K562 (cell line): ENCODE measurements at regions not wholly inside any gene's neighbourhood (a gene's known extent, or its start where the extent isn't known, plus 50 kb on each side); places are given as distances from the start of the nearest gene placed in this dataset.

Source experiments
- ATAC-seq: fragments of 200-7000 bp; cut with Tn5 transposase; 3 replicates; pipeline ENCODE4 v1.9.1; 2020; ENCODE audit warnings: moderate library complexity
- BruUV-seq: library from RNA; stranded (reverse); fragments of 400-500 nt; replicated peaks from 2 replicates; lab custom pipeline; 2021; lab: Mats Ljungman, UMichigan
- CTCF ChIA-PET: fragments of 300-600 bp; formaldehyde crosslinking; extraction: SDS; loops from one replicate; lab custom pipeline; 2021; ENCODE audit warnings: low intra/inter-chr PET ratio; lab: Yijun Ruan, JAX
- POLR2A ChIA-PET: fragments of 300-600, 350-650 bp; sonication (Branson Sonifier 250); formaldehyde crosslinking; extraction: SDS; loops from one replicate; lab custom pipeline; 2021; ENCODE audit warnings: antibody characterized with exemption, inconsistent platforms; lab: Yijun Ruan, JAX
- DNase-seq, 4 experiments: peaks; one replicate each; pipeline versions ENCODE4 v3.0.0 to v3.0.0-alpha.2; 2011 to 2018; ENCODE audit warnings: low spot score in 3 of 4, mixed read lengths in 3 of 4; ENCODE audit errors: extremely low read depth in 1 of 4
- FAIRE-seq: peaks from 2 replicates; lab custom pipeline; 2011; peaks lifted over from hg19 to GRCh38; lab: Jason Lieb, UNC
- H2AFZ ChIP-seq: 2 replicates; pipeline ENCODE4 v1.6.0; 2011; ENCODE audit warnings: low read depth, low read length, control low read depth, inconsistent platforms
- H3K27ac ChIP-seq: fragments of 200-600 bp; 3 replicates; pipeline ENCODE4 v1.8.0; 2011; ENCODE audit warnings: low read depth, mild to moderate bottlenecking, control low read depth, inconsistent platforms, low read length, moderate library complexity, mixed read lengths; ENCODE audit errors: extremely low read depth
- H3K27me3 ChIP-seq, 2 experiments: fragments of 300-600 bp in 1 of 2; 2 replicates in 1 of 2; 3 replicates in 1 of 2; pipeline versions ENCODE4 v1.6.0 to v1.8.0; 2011; ENCODE audit warnings: inconsistent platforms in 2 of 2, low read length in 2 of 2, mild to moderate bottlenecking in 1 of 2, mixed read lengths in 1 of 2, moderate library complexity in 1 of 2; ENCODE audit not compliant: control insufficient read depth in 2 of 2, insufficient read depth in 2 of 2
- H3K36me3 ChIP-seq: fragments of 300-600 bp; 3 replicates; pipeline ENCODE4 v1.8.0; 2011; ENCODE audit warnings: mild to moderate bottlenecking, low read length, inconsistent platforms; ENCODE audit not compliant: control insufficient read depth, insufficient read depth
- H3K4me1 ChIP-seq, 2 experiments: fragments of 200-600 bp in 1 of 2; replicated peaks in 1 of 2; 2 replicates in 1 of 2; 3 replicates in 1 of 2; pipeline versions ENCODE4 v1.5.1 to v1.8.0; 2011; ENCODE audit warnings: inconsistent platforms in 2 of 2, low read length in 2 of 2, mild to moderate bottlenecking in 1 of 2, mixed read lengths in 1 of 2, moderate library complexity in 1 of 2; ENCODE audit not compliant: control insufficient read depth in 2 of 2, insufficient read depth in 2 of 2
- H3K4me2 ChIP-seq: 2 replicates; pipeline ENCODE4 v1.6.1; 2011; ENCODE audit warnings: low read length, control low read depth, inconsistent platforms, mixed read lengths; ENCODE audit not compliant: insufficient read depth
- H3K4me3 ChIP-seq: fragments of 200-600 bp; sonication (generic), shearing (Covaris generic); 2 replicates; pipeline ENCODE4 v1.5.1; 2016; ENCODE audit warnings: control low read depth, inconsistent platforms
- H3K79me2 ChIP-seq: fragments of 200-600 bp; 3 replicates; pipeline ENCODE4 v1.8.0; 2011; ENCODE audit warnings: low read length, inconsistent platforms; ENCODE audit not compliant: control insufficient read depth, insufficient read depth
- H3K9ac ChIP-seq, 2 experiments: 2 replicates each; pipeline versions ENCODE4 v1.6.0 to v1.6.1; 2011; ENCODE audit warnings: low read depth in 2 of 2, low read length in 2 of 2, control low read depth in 1 of 2, inconsistent platforms in 1 of 2, mild to moderate bottlenecking in 1 of 2, mixed read lengths in 1 of 2; ENCODE audit not compliant: insufficient read depth in 1 of 2
- H3K9me1 ChIP-seq: one replicate; pipeline ENCODE4 v1.6.0; 2011; ENCODE audit warnings: inconsistent platforms, mild to moderate bottlenecking, low read length, moderate library complexity; ENCODE audit not compliant: control insufficient read depth, insufficient read depth
- H3K9me3 ChIP-seq: replicated peaks from 2 replicates; pipeline ENCODE4 v1.5.1; 2011; ENCODE audit warnings: low read depth, low read length, inconsistent platforms; ENCODE audit not compliant: control insufficient read depth, insufficient read depth
- H4K20me1 ChIP-seq: replicated peaks from 2 replicates; pipeline ENCODE4 v1.6.1; 2011; ENCODE audit warnings: low read length, inconsistent platforms, mixed read lengths; ENCODE audit not compliant: control insufficient read depth, insufficient read depth
- CBX2 ChIP-seq: fragments of 200-600 bp; sonication (generic); IDR thresholded peaks from one replicate; pipeline ENCODE4 v1.6.1; 2012; ENCODE audit warnings: mild to moderate bottlenecking, low read length, inconsistent platforms; ENCODE audit not compliant: insufficient read depth, poor library complexity, severe bottlenecking
- ESRRB ChIP-seq: fragments of 250-450 bp; sonication (Bioruptor Pico); IDR thresholded peaks from 2 replicates; pipeline ENCODE4 v1.5.0; 2020; ENCODE audit warnings: mild to moderate bottlenecking, moderate library complexity, borderline replicate concordance
- NR1H2 ChIP-seq: sonication (generic); formaldehyde crosslinking; IDR thresholded peaks from 2 replicates; pipeline ENCODE4 v1.4.0; 2020; ENCODE audit warnings: mild to moderate bottlenecking, missing genetic modification reagents
- POLR3A ChIP-seq: IDR thresholded peaks from 2 replicates; pipeline ENCODE4 v1.6.1; 2011; ENCODE audit warnings: borderline replicate concordance, mild to moderate bottlenecking, moderate library complexity; ENCODE audit not compliant: insufficient read length, insufficient read depth; ENCODE audit errors: extremely low read depth
- RBM22 ChIP-seq: fragments of 200-400 bp; formaldehyde crosslinking; IDR thresholded peaks from 2 replicates; pipeline ENCODE4 v1.6.1; 2018; ENCODE audit warnings: low read length, low read depth; ENCODE audit not compliant: poor library complexity, severe bottlenecking
- RBM25 ChIP-seq: fragments of 200-400 bp; formaldehyde crosslinking; IDR thresholded peaks from 2 replicates; pipeline ENCODE4 v1.6.1; 2018; ENCODE audit warnings: low read length, low read depth, moderate library complexity; ENCODE audit not compliant: severe bottlenecking
- ZBTB11 ChIP-seq, 3 experiments: fragments of 200-800 bp in 1 of 3; fragments of 250-450 bp in 1 of 3; fragments of 450-650 bp in 1 of 3; sonication (Bioruptor Pico) in 1 of 3; sonication (Bioruptor generic) in 1 of 3; formaldehyde crosslinking in 1 of 3; IDR thresholded peaks; 2 replicates each; pipeline versions ENCODE4 v1.6.1 to v1.8.0; 2016 to 2022; ENCODE audit warnings: mild to moderate bottlenecking in 2 of 3, missing genetic modification characterization in 2 of 3, missing compliant biosample characterization in 1 of 3, moderate library complexity in 1 of 3
- ZNF146 ChIP-seq: IDR thresholded peaks from one replicate; pipeline ENCODE4 v1.6.1; 2018; ENCODE audit warnings: missing compliant biosample characterization; ENCODE audit not compliant: unreplicated experiment
- ZNF217 ChIP-seq: sonication (generic); formaldehyde crosslinking; IDR thresholded peaks from 2 replicates; pipeline ENCODE4 v1.8.0; 2022; ENCODE audit warnings: mild to moderate bottlenecking, missing genetic modification reagents
- ZNF778 ChIP-seq: fragments of 450-650 bp; formaldehyde crosslinking; IDR thresholded peaks from 2 replicates; pipeline ENCODE4 v1.4.0; 2020; ENCODE audit warnings: mild to moderate bottlenecking, moderate library complexity
- WGBS: fragments of 100-300 bp; shearing (Covaris generic); methylation state at CpG from one replicate; pipeline ENCODE4 v1.1.6; 2016; ENCODE audit warnings: low coverage, mixed read lengths; ENCODE audit not compliant: insufficient coverage; ENCODE audit errors: missing lambda C conversion rate; 5-methylcytosine and 5-hydroxymethylcytosine counted together
- in situ Hi-C: fragments of 300-500 bp; cut with MboI; formaldehyde crosslinking; loops from 4 replicates; pipeline ENCODE4 v1.15.0; 2018; ENCODE audit warnings: inconsistent platforms, mixed read lengths
- intact Hi-C: fragments of 100-400 bp; cut with micrococcal nuclease; formaldehyde crosslinking; loops from 2 replicates; pipeline ENCODE4 v1.14.2; 2022

GRCh38 chr4:108223313-108223712, 54.6 kb upstream of the LEF1 start:
- no peaks in the 10 kb centered on the region for H3K27me3 ChIP-seq
- no peak overlapping the region for H3K4me2 ChIP-seq
- intact Hi-C loops (no loop called here), in situ Hi-C loops (no loop called here)
- TF ChIP-seq ZNF217 (CRISPR knock-in tag) (no peak), NR1H2 (CRISPR knock-in tag) (no peak), ZNF146 (peak; percentile 59), RBM25 (peak; percentile 50), ZNF778 (CRISPR knock-in tag) (no peak), CBX2 (no peak)
- H3K9me3 ChIP-seq: no peaks in the 10 kb centered on the region
- no peak overlapping the region for H3K4me3 ChIP-seq
- peaks cover 0 to 12% of the 10 kb centered on the region in 2 experiments; a peak in 3 of 5 replicates for H3K4me1 ChIP-seq
- H3K27ac ChIP-seq: no peak overlapping the region
- ChIA-PET CTCF (no interaction called here), POLR2A (no interaction called here)
- no peaks in the 10 kb centered on the region for H3K9me1 ChIP-seq
- no peak for FAIRE-seq
- H2AFZ ChIP-seq: no peak overlapping the region
- no peaks in the 10 kb centered on the region for H3K36me3 ChIP-seq
- DNase-seq: no peak
- no peaks in the 10 kb centered on the region for H4K20me1 ChIP-seq
- no peak overlapping the region for H3K9ac ChIP-seq
- no TSS peak for BruUV-seq
- ATAC-seq: no peak
- H3K79me2 ChIP-seq: no peaks in the 10 kb centered on the region

DNA sequence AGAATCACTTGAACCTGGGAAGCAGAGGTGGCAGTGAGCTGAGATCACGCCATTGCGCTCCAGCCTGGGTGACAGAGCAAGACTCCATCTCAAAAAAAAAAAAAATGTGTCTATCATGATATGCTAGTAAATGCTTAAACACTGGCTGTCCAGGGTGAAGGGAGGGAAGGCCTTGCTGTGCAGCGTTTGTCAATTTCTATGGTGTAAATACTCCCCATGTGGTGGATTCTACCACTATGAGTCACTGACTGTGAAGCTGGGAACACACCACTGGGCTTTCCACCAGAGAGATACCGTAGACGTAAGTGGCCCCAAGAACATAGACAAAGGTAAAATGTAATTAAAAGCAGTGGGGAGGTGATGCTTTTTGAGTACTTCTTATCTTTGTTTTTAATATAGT, 51.3 kb upstream of the LEF1 start:
- no peak overlapping the region for H2AFZ ChIP-seq
- ChIA-PET POLR2A (no interaction called here), CTCF (no interaction called here)
- H3K79me2 ChIP-seq: no peaks in the 10 kb centered on the region
- H3K4me1 ChIP-seq: peaks cover 0 to 8% of the 10 kb centered on the region in 2 experiments; a peak in 3 of 5 replicates
- H3K4me2 ChIP-seq: no peak overlapping the region
- intact Hi-C loops: no loop called here
- BruUV-seq: no TSS peak
- DNase-seq (peak in 2 of 4 experiments; percentile 17 to 46), FAIRE-seq (peak; percentile 69), ATAC-seq (peak; percentile 72)
- 44% methylated on average over 5 of the region's 5 CpGs for WGBS
- no peaks in the 10 kb centered on the region for H3K27me3 ChIP-seq
- in situ Hi-C loops: no loop called here
- H3K4me3 ChIP-seq: no peak overlapping the region
- H3K9me1 ChIP-seq: no peaks in the 10 kb centered on the region
- no peak overlapping the region for H3K9ac ChIP-seq
- H4K20me1 ChIP-seq: no peaks in the 10 kb centered on the region
- H3K9me3 ChIP-seq: no peaks in the 10 kb centered on the region
- no peaks in the 10 kb centered on the region for H3K36me3 ChIP-seq
- no peak overlapping the region for H3K27ac ChIP-seq
- TF ChIP-seq RBM22 (no peak), ZBTB11 (CRISPR knock-in tag; IDR thresholded peaks at IDR 0.05) (no peak), POLR3A (no peak), ESRRB (CRISPR knock-in tag) (no peak)
